HG03045 (cell line): ENCODE measurements at regions not wholly inside any gene's neighbourhood (a gene's known extent, or its start where the extent isn't known, plus 50 kb on each side); places are given as distances from the start of the nearest gene placed in this dataset.
"Not testable (repeated sequence)": the region's sequence is repeated elsewhere in the genome, so short reads cannot be mapped to it uniquely, and the experiment has no call there.

ENCODE experiments used
- ATAC-seq: cut with Tn5 transposase; IDR thresholded peaks from one replicate; pipeline ENCODE4 v1.9.1; 2021; ENCODE audit warnings: mild to moderate bottlenecking, moderate library complexity; ENCODE audit not compliant: unreplicated experiment

DNA sequence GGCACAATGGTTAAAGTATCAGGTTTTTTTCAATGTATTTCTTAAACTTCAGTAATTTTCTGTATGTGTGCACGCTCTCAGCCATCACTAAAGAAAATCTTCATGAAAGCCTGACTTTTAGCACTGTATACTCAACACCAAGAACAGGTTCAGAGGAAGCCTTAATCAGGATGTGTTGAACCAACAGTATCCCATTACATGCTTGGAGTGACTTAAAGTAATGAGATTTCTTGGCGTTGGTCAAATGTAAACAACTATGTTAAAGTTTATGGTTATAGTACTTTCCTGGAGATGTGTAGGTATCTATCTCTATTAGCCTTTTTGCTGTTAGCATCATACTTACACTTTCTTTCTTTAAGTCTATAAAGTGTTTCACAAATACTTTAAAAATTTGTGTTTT, 335.0 kb downstream of the CCER1 start:
- ATAC-seq = no peak

DNA sequence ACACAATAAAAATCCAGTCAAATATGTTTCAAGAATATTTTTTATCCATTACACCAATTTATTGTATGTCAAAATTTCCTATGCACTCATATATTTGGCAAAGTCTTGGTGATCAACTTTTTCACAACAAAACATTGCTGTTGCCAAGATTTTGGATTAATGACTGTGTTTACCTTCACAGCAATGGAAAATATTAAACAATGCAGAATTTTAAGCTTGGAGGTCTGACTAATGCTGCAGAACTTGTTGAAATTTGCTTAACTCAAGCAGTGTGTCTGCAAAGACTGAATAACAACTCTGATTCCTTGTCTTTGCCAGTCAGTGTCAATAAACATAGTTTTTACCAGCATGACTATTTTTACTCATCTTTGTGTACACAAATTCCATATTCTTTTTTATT, 336.4 kb downstream of the CCER1 start:
- ATAC-seq = no peak

DNA sequence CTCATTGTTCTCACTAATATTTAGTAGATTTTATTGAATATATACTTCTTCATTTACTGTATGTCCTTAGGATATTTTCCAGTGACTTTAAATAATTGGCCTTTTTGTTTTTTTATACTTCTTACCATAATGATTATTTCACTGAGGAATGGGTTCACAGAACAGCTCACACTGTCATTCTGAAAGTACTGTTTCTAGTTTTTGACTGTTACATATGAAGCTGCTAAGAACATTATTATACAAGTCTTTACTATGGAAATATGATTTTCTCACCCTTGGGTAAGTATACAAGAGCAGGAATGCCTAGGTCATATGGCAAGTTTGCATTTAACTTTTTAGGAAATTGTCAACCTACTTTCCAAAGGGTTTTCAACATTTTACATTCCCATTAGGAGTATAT, 343.1 kb downstream of the CCER1 start:
- ATAC-seq = no peak

DNA sequence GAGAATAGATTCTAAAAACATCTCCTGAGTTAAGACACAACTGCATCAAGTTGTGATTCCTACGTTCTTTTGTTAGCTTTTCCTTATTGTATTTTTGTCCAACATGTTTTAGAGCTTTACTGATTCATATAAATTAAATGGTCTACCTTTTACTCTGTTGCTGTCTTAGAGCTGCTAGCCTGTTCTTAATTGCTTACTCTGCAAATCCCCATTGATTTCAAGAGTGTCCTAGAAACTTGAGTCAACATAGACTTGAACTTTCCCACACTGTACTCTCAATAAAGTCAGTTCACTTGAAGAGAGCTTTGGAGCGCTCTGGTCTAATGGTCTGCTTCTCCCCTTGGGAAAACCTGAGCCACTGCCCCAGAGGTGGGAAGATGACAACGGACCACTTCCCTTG, 343.9 kb downstream of the CCER1 start:
- no peak for ATAC-seq

DNA sequence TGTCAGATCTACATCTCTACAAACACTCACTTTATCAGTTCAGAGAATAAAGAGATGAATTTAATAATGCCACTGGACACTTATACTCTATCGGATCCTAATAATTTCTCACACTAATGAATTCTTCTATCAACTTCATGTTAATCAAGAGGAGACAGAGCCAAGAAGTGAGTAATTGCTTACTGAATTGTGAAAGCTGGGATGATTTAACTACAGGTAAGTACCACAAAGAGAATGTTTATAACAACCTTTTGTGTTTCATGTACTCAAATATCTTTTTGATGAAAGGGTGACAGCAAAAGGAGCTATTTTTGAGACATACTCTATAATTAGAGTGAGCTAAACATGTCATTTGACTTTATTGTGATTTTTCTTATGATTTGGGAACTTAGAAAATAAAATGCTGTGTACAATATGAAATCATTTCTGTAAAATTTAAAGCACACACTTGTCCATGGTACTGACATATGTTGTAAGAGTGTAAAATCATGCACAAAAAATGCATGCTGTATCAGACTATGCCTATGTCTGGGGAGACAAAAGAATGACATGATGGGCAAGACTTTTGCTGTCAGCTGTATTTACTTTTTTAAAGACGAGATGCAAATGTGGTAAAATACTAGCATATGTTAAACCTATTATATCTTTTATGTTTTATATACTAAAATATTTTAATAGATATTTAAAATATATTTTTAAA, 361.2 kb downstream of the CCER1 start:
- ATAC-seq = no peak

DNA sequence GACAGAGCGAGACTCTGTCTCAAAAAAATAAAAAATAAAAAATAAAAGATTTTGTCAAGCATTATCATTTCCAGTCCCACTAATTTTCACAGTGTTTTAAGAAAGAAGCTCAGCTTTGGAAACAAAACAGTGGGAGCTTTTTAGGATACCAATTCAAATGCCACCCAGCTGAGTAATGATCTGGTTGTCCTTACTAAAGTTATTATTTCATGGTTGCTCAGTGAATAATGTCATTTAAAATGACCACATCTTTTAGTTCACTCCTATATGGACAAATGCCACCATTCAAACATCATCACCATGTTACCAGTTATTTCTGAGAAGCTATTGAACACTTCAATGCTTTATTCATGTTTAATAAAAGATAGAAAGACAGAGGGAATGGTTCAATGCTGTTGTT, 365.0 kb downstream of the CCER1 start:
- ATAC-seq = no peak

DNA sequence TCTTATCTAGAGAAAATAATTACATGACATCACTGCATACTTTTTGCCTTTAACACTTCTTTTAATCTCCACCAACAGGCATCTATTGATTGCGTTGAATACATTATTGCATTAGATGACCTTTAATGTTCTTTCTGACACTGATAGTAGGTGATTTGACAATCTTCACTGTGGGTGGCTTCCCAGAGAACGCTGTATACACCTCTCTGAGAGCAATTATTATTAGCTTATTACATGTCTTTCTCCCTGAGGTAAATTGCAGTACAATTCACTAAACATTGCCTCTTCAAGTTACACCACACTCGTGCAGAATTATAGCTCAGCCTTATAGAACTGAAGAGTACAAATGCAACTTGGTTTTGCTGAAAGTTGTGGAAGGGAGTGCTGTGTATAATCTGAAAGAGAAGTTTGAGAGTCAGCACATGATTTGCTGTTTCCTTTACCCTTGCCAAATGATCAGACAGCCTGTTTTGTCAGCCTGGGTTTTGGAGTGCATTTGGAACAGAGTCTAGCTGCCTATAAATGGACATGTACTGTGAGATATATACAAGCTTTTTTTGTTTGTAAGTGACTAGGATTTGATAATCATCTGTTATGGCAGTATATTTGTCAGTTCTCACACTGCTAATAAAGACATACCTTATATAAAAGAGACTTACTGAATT, 369.2 kb downstream of the CCER1 start:
- no peak for ATAC-seq

DNA sequence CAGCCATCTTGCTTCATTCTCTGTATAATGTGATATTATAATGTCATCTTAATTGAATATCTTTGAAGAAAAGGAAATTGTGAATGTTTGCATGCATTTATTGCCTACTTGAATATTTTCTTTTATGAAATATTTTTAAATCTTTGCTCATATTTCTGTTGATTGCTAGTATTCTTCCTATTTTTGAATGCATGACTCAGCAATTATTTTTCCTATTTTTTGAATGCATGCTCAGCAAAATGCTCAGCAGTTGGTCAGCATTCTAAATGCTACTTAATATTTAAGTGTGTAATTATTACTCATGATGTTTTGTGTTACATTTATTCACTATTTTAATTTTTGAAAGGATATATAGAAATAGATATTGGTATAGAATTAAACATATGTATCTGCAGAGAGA, 378.3 kb downstream of the CCER1 start:
- ATAC-seq = no peak

DNA sequence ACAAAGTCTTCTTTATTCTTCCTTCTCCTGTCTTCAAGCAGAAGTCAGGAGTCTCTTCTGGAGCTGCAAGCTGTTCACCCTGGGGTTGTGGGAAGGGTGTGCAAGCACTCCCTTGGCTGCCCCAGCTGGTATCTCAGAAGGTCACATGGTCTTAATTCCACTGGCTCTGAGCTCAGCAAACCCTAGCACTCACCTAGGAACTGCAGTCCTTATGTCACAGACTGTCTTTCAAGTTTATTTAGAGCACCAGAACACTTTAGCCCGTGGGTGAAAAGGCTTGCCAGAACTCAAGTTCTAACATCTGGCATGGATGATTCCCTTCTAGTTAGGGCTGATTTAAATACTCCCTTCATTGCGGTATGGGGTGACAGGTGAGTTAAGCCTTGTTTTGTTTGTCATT, 379.0 kb downstream of the CCER1 start:
- no peak for ATAC-seq

DNA sequence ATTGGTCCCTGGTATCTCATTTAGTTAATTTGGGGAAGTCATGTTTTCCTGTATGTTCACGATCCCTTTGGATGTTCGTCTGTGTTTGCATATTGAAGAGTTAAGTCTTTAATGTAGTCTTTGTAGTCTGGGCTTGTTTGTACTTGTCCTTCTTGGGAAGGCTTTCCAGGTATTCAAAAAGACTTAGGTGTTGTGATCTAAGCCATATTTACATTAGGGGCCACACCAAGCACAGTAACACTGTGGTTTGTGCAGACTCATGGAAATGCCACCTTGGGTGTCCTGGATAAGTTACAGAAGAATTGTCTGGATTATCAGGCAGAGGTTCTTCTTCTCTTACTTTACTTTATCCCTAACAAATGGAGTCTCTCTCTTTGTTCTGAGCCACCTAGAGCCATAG, 380.3 kb downstream of the CCER1 start:
- no peak for ATAC-seq

DNA sequence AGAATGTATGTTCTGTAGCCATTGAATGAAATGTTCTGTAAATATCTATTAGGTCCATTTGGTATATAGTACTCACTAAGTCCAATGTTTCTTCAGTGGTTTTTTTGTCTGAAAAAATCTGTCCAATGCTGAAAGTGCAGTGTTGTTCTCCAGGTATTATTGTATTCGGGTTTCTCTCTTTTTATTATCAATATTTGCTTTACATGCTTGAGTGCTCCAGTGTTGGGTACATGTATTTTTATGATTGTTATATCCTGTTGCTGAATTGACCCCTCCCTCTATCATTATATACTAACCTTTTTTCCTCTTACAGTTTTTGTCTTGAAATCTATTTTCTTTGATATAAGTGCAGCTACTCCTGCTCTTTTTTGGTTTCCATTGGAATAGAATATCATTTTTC, 382.2 kb downstream of the CCER1 start:
- ATAC-seq = no peak

DNA sequence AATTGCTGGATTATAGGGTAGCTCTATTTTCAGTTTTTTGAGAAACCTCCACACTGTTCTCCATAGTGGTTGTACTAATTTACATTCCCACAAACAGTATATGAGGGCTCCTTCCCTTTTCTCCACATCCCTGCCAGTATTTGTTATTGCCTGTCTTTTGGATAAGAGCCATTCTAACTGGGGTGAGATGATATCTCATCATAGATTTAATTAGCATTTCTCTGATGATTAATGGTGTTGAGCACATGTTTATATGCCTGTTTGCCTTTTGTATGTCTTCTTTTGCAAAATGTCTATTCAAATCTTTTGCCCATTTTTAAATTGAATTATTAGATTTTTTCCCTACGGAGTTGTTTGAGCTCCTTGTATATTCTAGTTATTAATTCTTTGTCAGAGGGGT, 385.3 kb downstream of the CCER1 start:
- ATAC-seq = no peak

DNA sequence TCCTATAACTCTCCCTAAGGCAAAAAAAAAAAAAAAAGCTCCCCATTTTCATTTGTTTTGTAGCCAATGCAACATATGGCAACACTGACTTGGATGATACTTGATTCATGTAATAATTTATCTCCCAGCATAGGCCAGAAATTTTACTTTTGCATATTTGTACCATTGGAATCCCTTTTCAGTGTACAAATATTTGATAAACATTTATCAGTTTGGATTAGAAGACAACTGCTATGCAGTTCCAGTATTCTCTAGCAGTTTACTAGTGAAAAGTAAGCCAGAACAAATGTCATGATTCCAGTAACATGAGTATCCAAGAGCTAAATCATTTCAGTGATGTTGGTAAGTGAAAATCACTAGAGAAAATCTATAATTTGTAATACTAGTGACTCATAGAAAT, 392.3 kb downstream of the CCER1 start:
- no peak for ATAC-seq

DNA sequence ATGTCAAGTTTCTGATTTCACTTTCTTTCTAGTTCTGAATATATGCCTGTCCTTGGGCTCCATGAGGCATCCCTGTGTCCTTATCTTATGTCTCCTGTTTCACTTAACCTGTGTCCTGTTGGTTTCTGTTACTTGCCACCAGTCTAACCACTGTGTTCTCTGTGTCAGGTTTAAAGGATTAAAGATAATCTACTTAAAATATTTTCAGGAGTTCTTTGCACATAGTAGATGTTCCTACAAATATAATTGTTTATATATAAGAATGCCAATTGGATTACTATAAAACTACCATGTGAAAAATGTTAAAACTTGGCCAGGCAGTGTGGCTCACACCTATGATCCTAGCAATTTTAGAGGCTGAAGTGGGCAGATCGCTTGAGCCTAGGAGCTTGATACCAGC, 406.4 kb downstream of the CCER1 start:
- no peak for ATAC-seq

DNA sequence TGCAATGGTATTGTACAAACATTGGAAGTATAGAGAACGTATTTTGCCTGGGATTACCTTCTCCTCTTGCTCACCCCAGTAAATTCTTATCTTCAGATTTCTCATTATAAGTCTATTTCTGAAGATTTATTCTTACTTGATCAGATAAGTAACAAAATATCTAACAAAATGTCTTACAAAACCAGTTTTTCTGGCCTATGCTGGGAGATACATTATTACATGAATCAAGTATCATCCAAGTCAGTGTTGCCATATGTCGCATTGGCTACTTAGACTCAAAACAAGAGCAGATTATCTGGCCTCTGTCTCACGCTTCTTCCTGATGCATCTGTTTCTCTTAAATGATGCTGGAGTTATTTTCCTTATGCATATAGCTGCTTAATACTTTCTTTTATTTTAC, 408.5 kb downstream of the CCER1 start:
- no peak for ATAC-seq

DNA sequence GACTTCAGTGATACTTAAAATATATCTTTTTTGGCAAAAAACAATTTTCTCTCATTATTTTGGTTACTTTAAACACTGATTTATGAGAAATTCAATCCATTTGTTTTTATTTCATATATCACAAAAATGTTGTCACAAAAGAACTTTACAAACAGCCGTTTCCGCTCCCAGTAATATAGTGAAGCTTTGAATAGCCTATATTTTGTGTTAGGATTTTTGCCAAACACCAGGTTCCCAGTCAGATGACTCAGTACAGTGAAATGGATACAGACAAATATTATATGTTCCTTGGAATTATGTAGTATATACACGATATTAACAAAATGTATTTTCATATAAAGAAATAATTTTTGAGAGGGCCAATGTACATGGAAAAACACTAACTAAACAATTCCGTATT, 411.1 kb downstream of the CCER1 start:
- no peak for ATAC-seq

DNA sequence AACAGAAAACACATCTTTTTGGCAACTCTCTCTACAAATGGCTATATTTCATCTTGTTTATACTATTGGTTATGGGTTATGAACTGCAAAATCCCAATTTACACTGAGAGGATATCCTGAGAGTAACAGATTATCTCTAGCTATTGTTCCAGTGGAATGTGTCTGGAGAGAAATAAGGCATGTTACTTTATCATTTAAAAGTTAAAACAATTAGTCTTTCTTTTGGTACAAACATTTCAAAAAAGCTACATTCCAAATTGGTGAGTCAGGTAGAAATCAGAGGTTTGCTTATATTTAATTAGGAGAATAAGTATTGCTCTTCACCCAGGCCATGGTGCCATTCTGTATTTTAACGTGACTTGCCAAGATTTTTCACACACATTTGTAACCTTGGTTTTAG, 411.6 kb downstream of the CCER1 start:
- no peak for ATAC-seq

DNA sequence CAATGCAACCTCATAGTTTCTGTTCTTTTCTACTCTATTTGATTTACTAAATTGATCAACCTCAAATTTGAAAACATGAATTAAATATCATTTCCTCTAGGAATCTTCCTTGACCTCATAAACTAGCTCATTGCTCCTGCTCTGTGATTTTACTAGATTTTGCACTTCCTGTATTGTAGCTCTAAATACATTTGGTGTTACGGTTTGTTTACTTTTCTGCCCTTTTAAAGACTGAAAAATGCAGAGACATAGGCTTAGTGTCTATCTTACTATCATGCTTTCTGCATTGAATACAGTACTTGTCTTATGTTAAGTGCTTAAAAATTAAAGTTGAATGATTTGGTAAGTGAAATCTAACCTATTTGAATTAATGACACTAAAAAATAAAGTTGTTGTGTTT, 412.1 kb downstream of the CCER1 start:
- not testable (repeated sequence) for ATAC-seq

DNA sequence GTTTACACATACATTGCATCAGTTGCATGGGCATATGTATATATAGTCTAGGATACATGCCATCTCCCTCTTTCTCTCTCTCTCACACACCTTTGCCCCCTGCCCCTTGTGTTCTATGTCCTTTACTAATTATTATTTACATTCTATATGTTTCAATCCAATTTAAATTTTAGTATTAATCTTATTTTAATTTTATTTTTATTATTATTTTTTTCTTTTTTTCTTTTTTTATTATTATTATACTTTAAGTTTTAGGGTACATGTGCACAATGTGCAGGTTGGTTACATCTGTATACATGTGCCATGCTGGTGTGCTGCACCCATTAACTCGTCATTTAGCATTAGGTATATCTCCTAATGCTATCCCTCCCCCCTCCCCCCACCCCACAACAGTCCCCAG, 421.1 kb downstream of the CCER1 start:
- not testable (repeated sequence) for ATAC-seq

DNA sequence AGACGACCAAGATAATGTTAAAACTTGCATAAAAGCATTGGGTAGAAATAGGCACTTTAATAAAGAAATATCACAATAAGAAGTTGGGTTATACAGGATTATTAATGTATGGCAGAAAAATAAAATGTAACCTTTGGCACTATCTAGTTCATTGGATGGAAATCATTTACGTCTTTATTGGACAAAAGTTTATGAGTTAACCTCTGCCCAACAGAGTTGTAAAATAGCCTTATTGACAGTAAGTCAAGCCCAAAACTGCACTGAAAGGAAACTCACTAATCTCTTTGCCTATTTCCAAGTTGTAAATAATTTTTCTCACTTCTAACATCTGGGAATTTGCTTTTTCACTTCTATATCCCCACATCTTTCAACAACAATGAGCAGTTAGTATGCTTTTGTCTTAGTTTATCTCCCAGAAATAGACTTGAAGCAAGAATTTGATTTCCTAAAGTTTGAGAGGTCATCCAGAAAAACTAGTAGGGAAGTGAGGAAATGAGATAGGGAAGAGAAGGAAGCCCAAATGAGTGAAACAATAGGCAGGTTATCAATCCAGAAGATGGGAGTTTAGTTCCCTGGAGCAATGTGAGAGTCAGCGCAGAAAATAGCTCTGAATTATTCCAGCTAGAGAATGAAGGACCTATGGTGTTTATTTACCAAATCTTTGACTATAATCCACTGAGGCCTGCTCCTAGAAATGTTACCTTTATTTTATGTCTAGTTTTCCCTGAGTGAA, 434.8 kb downstream of the CCER1 start:
- no peak for ATAC-seq

DNA sequence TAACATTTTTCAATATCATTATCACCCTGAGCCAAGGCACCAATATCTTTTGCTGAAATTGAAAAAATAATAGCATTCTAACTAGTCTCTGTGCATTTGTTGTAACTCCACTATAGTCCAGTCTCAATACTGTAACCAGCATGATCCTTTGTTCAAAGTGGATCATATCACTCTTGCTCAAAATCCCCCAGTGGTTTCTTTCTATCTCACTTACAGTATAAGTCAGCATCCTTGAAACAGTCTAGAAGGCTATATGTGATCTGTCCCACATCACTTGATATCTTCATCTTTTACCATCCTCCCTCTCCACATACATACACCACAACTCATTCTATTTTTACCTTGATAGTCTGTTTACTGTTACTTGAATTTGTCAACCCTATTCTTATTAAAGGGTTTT, 435.7 kb downstream of the CCER1 start:
- ATAC-seq = no peak
